ENCODE measurements at regions not wholly inside any gene's neighbourhood (a gene's known extent, or its start where the extent isn't known, plus 50 kb on each side); places are given as distances from the start of the nearest gene placed in this dataset.

GRCh38 chr12:123100882-123101281, 50.0 kb downstream of the PITPNM2 start:
- Histone ChIP-seq H3K27me3 (replicated peaks in 1 of 4; ENCODE audit: control insufficient read depth in 3 of 4, extremely low read depth in 1 of 4, insufficient read depth in 3 of 4, low read length in 3 of 4) (no peaks in the 10 kb centered on the region), H4K91ac (replicated peaks; ENCODE audit: insufficient read length, low read length) (no peak overlapping the region), H3K18ac (ENCODE audit: extremely low read depth, low read length) (no peak overlapping the region), H3K4me1 (replicated peaks in 1 of 4; ENCODE audit: control insufficient read depth in 3 of 4, insufficient read depth in 4 of 4, low read length in 3 of 4) (peaks cover 5 to 16% (median 11%) of the 10 kb centered on the region in 4 experiments), H2BK12ac (ENCODE audit: low read depth, low read length) (no peak overlapping the region), H3K27ac (ENCODE audit: low read depth, low read length) (no peak overlapping the region), H3K4me2 (ENCODE audit: insufficient read depth in 1 of 2, low read depth in 2 of 2, low read length in 2 of 2) (no peak overlapping the region), H3K4me3 (ENCODE audit: extremely low read depth in 1 of 4, insufficient read depth in 2 of 4, low read depth in 3 of 4, low read length in 4 of 4) (no peak overlapping the region), H3K9ac (replicated peaks in 1 of 4; ENCODE audit: extremely low read depth in 1 of 4, low read depth in 3 of 4, low read length in 3 of 4) (no peak overlapping the region), H3K36me3 (ENCODE audit: control insufficient read depth in 2 of 4, insufficient read depth in 4 of 4, low read length in 3 of 4) (no peaks in the 10 kb centered on the region), H3K23ac (ENCODE audit: insufficient read length) (no peak overlapping the region), H2AFZ (ENCODE audit: low read length) (no peak overlapping the region), H3K79me2 (ENCODE audit: control insufficient read depth in 1 of 2, insufficient read depth in 2 of 2, low read length in 2 of 2) (no peaks in the 10 kb centered on the region; a peak in 1 of 4 replicates), H4K5ac (ENCODE audit: insufficient read length, low read depth, low read length) (no peak overlapping the region), H2BK20ac (ENCODE audit: low read length) (no peak overlapping the region), H3K9me3 (ENCODE audit: insufficient read depth in 2 of 2, low read depth in 1 of 2, low read length in 1 of 2) (no peaks in the 10 kb centered on the region), H3K14ac (ENCODE audit: insufficient read length) (no peak overlapping the region), H3K4ac (replicated peaks; ENCODE audit: insufficient read length, low read depth, low read length) (no peak overlapping the region), H2BK120ac (replicated peaks; ENCODE audit: low read depth, low read length) (no peak overlapping the region), H2BK5ac (ENCODE audit: low read depth, low read length) (no peak overlapping the region), H2BK15ac (ENCODE audit: low read length) (no peak overlapping the region), H2AK5ac (ENCODE audit: low read depth, low read length) (no peak overlapping the region), H3K56ac (replicated peaks; ENCODE audit: insufficient read length, low read depth, low read length) (no peak overlapping the region), H3K79me1 (ENCODE audit: low read depth, low read length) (no peaks in the 10 kb centered on the region), H3K23me2 (ENCODE audit: low read depth, low read length) (no peaks in the 10 kb centered on the region), H4K8ac (ENCODE audit: extremely low read depth, insufficient read depth, low read length) (no peak overlapping the region), H4K20me1 (replicated peaks in 1 of 2; ENCODE audit: control insufficient read depth in 1 of 2, insufficient read depth in 2 of 2, low read length in 2 of 2) (no peaks in the 10 kb centered on the region)
- POLR2A ChIA-PET (ENCODE audit: partially characterized antibody), result interaction anchor here (0.6 to 1.4 kb wide), 3 partner anchors 127 to 267 kb away, joined by 3 to 4 read pairs (median 3); partner anchors contain the start of genes MPHOSPH9 and MTRFR
- FAIRE-seq, result no peak
- DNase-seq (ENCODE audit: low read depth in 1 of 2, low spot score in 2 of 2), result no peak
- CTCF ChIA-PET (ENCODE audit: partially characterized antibody), result interaction anchor here (0.9 to 1.6 kb wide), 3 partner anchors 63 to 745 kb away, joined by 3 to 4 read pairs (median 3); no protein-coding TSS in a partner anchor
- TF ChIP-seq EZH2 (IDR thresholded peaks at IDR 0.05; ENCODE audit: low read depth, low read length, severe bottlenecking) (no peak), FOSL1 (IDR thresholded peaks at IDR 0.05; ENCODE audit: insufficient read depth, low read depth, low read length) (no peak)
- whole genome bisulfite sequencing, 2 experiments (ENCODE audit: extremely low coverage in 1 of 2, insufficient coverage in 1 of 2, insufficient read length in 1 of 2, insufficient replicate concordance in 2 of 2, low coverage in 1 of 2, low lambda C conversion rate in 2 of 2, missing lambda C conversion rate in 1 of 2), result 89% methylated on average over 3 of the region's 3 CpGs; no CpG with 5 or more reads in 1 of the 2 experiments
